Stimulated activated CD8-positive, alpha-beta memory T cell treated with anti-CD3 and anti-CD28 coated beads, Interleukin-4, amount 100 ng/mL, for 48 hours (primary cell): ENCODE measurements at regions not wholly inside any gene's neighbourhood (a gene's known extent, or its start where the extent isn't known, plus 50 kb on each side); places are given as distances from the start of the nearest gene placed in this dataset.

Experiments used
- DNase-seq: peaks from one replicate; pipeline ENCODE4 v3.0.0-alpha.2; 2020

- DNase-seq: no peak
These were observed 53.1 kb upstream of the ANKRD55 start for GRCh38 chr5:56286015-56286884.

GRCh38 chr5:56282951-56283350, 49.8 kb upstream of the ANKRD55 start:
- no peak for DNase-seq
